ENCODE measurements at regions not wholly inside any gene's neighbourhood (a gene's known extent, or its start where the extent isn't known, plus 50 kb on each side); places are given as distances from the start of the nearest gene placed in this dataset.
"Not testable (repeated sequence)": the region's sequence is repeated elsewhere in the genome, so short reads cannot be mapped to it uniquely, and the experiment has no call there.

DNA sequence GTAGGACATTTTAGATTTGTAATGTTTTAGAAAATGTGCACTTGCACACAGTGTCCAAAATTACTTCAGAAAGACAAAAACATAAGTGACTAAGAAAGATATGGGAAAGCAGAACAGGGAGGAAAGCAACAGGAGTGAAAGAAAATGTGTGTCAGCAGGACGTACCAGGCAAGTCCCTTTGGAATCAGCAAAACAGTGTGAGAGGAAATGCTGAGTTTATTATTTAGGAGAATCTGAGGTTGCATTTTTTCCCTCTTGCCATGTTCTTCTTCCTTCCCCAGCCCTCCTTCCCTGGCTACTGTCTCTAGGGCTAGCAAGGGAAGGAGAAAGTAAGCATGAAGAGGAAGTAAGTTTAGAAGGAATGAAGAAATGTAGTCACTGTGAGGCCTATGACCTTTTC lies 67.7 kb upstream of the CD163 start:
- no peak overlapping the region for H3K27ac ChIP-seq
- no peak for TF ChIP-seq ZFX (IDR thresholded peaks at IDR 0.05; ENCODE audit: borderline replicate concordance)
- TF ChIP-seq, protein P1, sequence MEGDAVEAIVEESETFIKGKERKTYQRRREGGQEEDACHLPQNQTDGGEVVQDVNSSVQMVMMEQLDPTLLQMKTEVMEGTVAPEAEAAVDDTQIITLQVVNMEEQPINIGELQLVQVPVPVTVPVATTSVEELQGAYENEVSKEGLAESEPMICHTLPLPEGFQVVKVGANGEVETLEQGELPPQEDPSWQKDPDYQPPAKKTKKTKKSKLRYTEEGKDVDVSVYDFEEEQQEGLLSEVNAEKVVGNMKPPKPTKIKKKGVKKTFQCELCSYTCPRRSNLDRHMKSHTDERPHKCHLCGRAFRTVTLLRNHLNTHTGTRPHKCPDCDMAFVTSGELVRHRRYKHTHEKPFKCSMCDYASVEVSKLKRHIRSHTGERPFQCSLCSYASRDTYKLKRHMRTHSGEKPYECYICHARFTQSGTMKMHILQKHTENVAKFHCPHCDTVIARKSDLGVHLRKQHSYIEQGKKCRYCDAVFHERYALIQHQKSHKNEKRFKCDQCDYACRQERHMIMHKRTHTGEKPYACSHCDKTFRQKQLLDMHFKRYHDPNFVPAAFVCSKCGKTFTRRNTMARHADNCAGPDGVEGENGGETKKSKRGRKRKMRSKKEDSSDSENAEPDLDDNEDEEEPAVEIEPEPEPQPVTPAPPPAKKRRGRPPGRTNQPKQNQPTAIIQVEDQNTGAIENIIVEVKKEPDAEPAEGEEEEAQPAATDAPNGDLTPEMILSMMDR (IDR thresholded peaks at IDR 0.05): no peak

DNA sequence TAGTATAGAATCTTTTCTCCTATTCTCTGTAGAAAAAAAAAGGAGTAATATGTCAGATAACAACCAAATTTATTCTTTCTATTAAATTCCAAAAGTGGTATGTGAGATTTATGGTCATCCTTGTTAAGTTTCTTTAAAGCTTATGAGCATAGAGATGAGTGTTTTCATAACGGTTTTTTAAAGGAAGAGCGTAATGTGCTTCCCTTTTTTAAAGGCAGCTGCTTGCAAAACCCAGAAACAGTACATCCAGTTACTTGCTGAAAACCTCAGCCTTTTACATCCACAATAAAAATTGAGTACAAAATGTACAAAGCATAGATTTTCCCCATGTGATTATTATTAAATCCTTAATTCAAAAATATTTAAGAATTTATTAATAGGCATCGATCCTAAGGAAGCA lies 53.6 kb upstream of the CD163 start:
- no peak for TF ChIP-seq ZFX (IDR thresholded peaks at IDR 0.05; ENCODE audit: borderline replicate concordance)
- TF ChIP-seq, protein P1 (IDR thresholded peaks at IDR 0.05): no peak
- no peak overlapping the region for H3K27ac ChIP-seq

DNA sequence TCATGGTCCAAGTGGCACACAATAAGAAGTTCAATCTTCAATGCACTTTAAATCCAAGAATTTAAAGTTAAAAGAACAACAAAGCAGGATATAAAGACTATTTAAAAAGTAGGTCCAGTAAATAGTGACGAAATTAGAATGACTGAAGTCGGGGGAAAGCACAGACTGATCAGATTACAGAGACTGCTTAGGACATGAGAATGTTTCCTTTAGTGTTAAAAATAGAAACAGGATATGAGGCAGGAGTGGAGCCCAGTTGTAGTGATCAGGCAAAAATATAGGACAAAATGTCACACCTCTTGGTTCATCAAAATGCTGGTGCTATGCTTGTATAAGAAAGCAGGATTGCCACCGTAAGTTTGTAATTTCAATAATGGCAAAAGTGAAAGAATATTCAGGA lies 52.2 kb upstream of the CD163 start:
- no peak overlapping the region for H3K27ac ChIP-seq
- no peak for TF ChIP-seq ZFX (IDR thresholded peaks at IDR 0.05; ENCODE audit: borderline replicate concordance)
- TF ChIP-seq, protein P1 (IDR thresholded peaks at IDR 0.05): no peak

DNA sequence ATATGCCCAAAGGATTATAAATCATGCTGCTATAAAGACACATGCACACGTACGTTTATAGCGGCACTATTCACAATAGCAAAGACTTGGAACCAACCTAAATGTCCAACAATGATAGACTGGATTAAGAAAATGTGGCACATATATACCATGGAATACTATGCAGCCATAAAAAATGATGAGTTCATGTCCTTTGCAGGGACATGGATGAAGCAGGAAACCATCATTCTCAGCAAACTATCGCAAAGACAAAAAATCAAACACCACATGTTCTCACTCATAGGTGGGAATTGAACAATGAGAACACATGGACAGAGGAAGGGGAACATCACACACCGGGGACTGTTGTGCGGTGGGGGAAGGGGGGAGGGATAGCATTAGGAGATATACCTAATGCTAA lies 51.3 kb upstream of the CD163 start:
- H3K27ac ChIP-seq: not testable (repeated sequence)
